ENCODE measurements at regions not wholly inside any gene's neighbourhood (a gene's known extent, or its start where the extent isn't known, plus 50 kb on each side); places are given as distances from the start of the nearest gene placed in this dataset.

- DNase-seq (ENCODE audit: low spot score), result no peak
Measured at GRCh38 chr2:204234248-204234647, 297.7 kb downstream of the ICOS start.

GRCh38 chr2:204234879-204235278 is 298.3 kb downstream of the ICOS start:
- DNase-seq (ENCODE audit: low spot score), result no peak

GRCh38 chr2:204237416-204237815 is 300.9 kb downstream of the ICOS start:
- no peak for DNase-seq (ENCODE audit: low spot score)

- no peak for DNase-seq (ENCODE audit: low spot score)
Measured at GRCh38 chr2:204239411-204240165, 303.0 kb downstream of the ICOS start.

- DNase-seq (ENCODE audit: low spot score), result no peak
Measured at GRCh38 chr2:204240961-204241360, 304.3 kb upstream of the PARD3B start.

GRCh38 chr2:204249437-204249836 is 295.8 kb upstream of the PARD3B start:
- DNase-seq (ENCODE audit: low spot score), result no peak

- no peak for DNase-seq (ENCODE audit: low spot score)
Measured at GRCh38 chr2:204250692-204251091, 294.6 kb upstream of the PARD3B start.

GRCh38 chr2:204251158-204251997 is 293.9 kb upstream of the PARD3B start:
- DNase-seq (ENCODE audit: low spot score), result no peak

- no peak for DNase-seq (ENCODE audit: low spot score)
Measured at GRCh38 chr2:204251998-204252376, 293.3 kb upstream of the PARD3B start.

GRCh38 chr2:204255071-204255470 is 290.2 kb upstream of the PARD3B start:
- no peak for DNase-seq (ENCODE audit: low spot score)

GRCh38 chr2:204255526-204255925 is 289.7 kb upstream of the PARD3B start:
- DNase-seq (ENCODE audit: low spot score), result no peak

- no peak for DNase-seq (ENCODE audit: low spot score)
Measured at GRCh38 chr2:204257781-204258180, 287.5 kb upstream of the PARD3B start.

GRCh38 chr2:204258890-204259289 is 286.4 kb upstream of the PARD3B start:
- DNase-seq (ENCODE audit: low spot score), result no peak

- DNase-seq (ENCODE audit: low spot score), result peak; percentile 86
Measured at GRCh38 chr2:204260162-204260877, 285.0 kb upstream of the PARD3B start.

- no peak for DNase-seq (ENCODE audit: low spot score)
Measured at GRCh38 chr2:204260901-204261300, 284.4 kb upstream of the PARD3B start.

- peak; percentile 43 for DNase-seq (ENCODE audit: low spot score)
Measured at GRCh38 chr2:204261846-204262245, 283.4 kb upstream of the PARD3B start.

GRCh38 chr2:204264085-204264553 is 281.2 kb upstream of the PARD3B start:
- DNase-seq (ENCODE audit: low spot score), result no peak

- DNase-seq (ENCODE audit: low spot score), result no peak
Measured at GRCh38 chr2:204264621-204265140, 280.6 kb upstream of the PARD3B start.

- DNase-seq (ENCODE audit: low spot score), result peak; percentile 65
Measured at GRCh38 chr2:204265681-204266181, 279.5 kb upstream of the PARD3B start.

- no peak for DNase-seq (ENCODE audit: low spot score)
Measured at GRCh38 chr2:204268458-204268857, 276.8 kb upstream of the PARD3B start.

GRCh38 chr2:204268971-204269370 is 276.3 kb upstream of the PARD3B start:
- DNase-seq (ENCODE audit: low spot score), result no peak

- DNase-seq (ENCODE audit: low spot score), result no peak
Measured at GRCh38 chr2:204272089-204272488, 273.2 kb upstream of the PARD3B start.
